NCI-H146 (cell line): ENCODE measurements at regions not wholly inside any gene's neighbourhood (a gene's known extent, or its start where the extent isn't known, plus 50 kb on each side); places are given as distances from the start of the nearest gene placed in this dataset.
A peak's percentile ranks its signal among the peaks of the same experiment; 100 is the strongest.
"Not testable (repeated sequence)": the region's sequence is repeated elsewhere in the genome, so short reads cannot be mapped to it uniquely, and the experiment has no call there.

Source experiments
- DNase-seq: peaks from one replicate; lab custom pipeline; 2025; lab: John Stamatoyannopoulos, UW

- DNase-seq, result not testable (repeated sequence)
Measured at GRCh38 chr20:11513241-11513745, 404.4 kb upstream of the BTBD3 start.

- no peak for DNase-seq
Measured at GRCh38 chr20:11516448-11516847, 401.2 kb upstream of the BTBD3 start.

DNA sequence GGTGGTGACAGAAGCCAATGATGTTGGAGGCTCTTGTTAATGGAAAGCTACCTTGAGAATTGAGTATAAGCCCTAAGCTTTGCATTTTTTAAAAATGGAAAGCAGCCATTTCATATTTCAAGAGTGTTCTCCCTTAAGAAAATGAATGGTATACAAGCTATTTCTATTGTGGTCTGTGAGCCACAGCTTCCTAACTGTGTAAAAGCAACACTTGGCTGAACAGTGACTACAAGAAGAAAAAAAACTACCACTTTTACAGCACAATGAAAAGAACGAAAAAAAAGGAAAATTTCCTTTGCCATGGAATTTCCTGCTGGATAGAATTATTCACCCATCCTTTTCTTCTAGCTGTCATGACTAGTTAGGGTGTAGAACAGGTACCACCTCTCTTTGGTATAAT lies 397.1 kb upstream of the BTBD3 start:
- DNase-seq, result no peak

GRCh38 chr20:11521476-11522365 lies 396.0 kb upstream of the BTBD3 start:
- no peak for DNase-seq

GRCh38 chr20:11522366-11522741 lies 395.3 kb upstream of the BTBD3 start:
- DNase-seq, result no peak

DNA sequence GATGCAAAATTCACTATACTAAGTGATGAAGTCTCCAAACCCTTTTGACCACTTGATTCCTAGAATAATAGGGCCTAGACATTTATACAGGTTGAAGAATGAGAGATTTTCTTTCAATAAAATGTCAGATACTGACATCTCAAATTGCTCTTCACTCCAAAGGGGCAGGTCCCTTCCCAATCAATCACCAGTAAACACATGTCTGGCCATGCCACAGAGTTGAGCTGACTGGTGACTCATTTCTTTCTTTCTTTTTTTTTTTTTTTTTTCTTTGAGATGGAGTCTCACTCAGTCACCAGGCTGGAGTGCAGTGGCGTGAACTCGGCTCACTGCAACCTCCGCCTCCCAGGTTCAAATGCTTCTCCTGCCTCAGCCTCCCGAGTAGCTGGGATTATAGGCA lies 388.6 kb upstream of the BTBD3 start:
- DNase-seq, result no peak

GRCh38 chr20:11537032-11537431 lies 380.7 kb upstream of the BTBD3 start:
- no peak for DNase-seq

- DNase-seq, result no peak
Measured at GRCh38 chr20:11539450-11539849, 378.2 kb upstream of the BTBD3 start.

GRCh38 chr20:11540558-11540957 lies 377.1 kb upstream of the BTBD3 start:
- no peak for DNase-seq

DNA sequence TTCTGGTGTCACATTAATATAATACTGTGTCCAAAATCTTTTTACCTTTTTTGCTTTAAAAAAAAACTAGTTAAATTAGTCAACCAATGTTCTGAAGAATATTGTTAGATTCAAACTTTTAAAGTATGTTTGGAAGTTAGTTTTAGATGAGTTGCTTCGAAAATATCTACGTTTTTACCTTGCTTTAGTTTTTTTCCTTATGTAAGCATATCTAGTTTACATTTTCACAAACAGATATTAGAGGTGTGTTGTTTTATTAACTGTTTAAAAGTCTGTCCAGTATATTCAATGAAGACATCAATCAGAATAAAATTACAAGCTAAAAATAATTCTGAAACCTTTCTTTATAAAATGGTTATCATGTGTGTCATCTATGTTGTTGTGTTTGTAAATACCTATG lies 375.0 kb upstream of the BTBD3 start:
- DNase-seq, result no peak

- peak; percentile 73 for DNase-seq
Measured at GRCh38 chr20:11544029-11544678, 373.5 kb upstream of the BTBD3 start.

- DNase-seq, result peak; percentile 5
Measured at GRCh38 chr20:11546939-11547338, 370.8 kb upstream of the BTBD3 start.

DNA sequence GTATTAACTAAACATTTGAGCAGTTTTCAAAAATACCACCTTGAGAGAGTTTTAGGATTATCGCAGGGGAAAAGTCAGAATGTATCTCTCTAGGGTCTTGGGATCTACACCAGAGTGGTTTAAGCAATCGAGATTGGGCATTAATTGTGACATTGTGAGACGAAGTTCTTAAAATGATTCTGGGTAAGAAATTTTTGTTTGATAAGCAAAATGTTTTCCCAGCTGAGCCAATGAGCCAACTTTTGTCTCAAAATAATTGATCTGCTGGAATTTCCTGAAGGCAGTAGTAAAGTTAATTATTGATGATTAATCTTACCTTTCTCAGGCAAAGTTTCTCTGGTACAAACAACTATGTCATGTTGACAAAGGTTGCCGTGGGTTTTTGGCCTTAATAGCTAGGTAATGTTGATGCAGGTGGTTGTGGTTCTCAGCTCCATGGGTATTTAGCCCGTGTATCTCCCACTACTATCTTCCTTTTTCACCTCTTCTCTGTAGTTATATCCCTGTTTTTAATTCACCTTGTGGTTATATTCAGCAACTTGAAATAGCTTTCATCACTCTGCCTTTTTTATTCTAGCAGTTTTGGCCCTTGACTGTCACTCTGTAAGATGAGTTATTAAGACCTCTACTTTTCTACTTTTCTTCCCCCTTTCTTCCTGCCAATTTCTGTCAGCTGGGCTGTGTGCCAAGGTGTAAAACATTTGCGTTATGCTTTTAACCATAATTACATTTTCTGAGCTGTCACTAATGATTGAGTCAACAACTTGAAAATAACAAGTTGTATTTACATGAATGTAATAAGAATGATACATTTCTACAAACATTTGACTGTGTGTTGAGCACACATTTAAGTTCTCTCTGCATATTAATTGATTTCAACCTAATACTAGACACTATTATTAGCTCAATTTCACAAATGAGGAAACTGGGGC lies 368.3 kb upstream of the BTBD3 start:
- DNase-seq, result no peak

DNA sequence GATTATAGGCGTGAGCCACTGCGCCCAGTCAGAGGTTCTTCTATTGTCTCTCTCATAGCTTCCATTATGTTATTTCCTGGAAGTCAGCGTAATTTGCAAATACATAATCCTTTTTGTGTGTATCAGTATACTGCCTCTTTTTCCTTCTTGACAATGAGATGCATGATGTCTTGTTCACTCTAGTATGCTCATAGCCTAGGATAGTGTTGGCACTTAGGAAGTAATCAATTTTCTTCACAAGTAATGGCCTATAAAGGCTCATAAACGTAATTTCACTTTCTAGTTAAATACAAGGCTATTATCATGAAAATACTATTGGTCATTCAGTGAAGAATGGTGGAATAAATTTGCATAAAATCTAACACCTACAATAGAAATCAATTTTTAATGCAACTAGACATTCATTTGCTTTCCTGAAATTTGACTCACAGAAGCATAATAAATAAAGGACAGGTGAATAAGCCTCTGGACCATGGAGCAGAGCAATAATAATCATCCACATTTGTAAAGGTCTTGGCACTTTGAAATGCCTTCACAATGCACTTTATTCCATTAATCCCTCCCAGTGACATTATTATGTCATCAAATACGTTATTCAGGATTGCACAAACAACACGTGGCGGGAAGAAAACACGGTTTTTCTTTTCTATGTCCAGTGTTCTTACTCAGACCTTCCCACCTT lies 366.9 kb upstream of the BTBD3 start:
- DNase-seq, result no peak

DNA sequence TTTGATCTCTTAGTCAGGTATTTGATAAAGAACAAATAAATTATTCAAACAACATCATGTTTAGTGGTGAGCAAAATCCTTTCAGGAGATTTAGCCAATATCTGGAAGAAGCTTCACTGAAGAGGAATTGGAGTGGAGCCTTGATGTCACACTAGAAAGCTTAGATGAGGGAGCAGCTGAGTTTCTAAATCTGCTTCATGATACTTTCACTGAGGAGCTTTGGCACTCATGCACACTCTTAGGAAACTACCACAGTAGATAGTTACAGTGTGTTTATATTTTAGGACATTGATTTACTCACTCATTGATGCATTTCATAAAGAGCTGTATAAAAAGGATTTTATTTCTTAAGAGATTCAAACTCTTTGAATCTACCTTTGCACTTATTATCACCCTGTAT lies 366.2 kb upstream of the BTBD3 start:
- DNase-seq, result no peak

DNA sequence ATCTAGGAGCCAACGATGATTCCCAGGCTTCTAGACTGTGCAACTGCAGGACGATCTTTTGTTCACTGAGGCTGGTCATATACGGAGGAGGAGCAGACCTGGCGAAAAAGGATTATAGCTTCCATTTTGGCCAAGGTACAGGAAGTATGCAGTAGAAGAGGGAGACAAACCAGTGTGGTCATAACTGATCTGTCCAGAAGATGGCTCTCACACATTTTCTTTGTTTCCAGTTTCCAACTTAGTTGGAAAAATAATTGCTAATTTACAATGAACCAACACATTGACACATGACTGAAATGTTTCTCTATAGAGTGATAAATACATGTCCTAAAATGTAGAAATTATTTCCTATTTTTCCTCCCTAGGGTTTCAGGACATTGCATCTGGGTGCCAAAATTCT lies 364.1 kb upstream of the BTBD3 start:
- peak; percentile 43 for DNase-seq

DNA sequence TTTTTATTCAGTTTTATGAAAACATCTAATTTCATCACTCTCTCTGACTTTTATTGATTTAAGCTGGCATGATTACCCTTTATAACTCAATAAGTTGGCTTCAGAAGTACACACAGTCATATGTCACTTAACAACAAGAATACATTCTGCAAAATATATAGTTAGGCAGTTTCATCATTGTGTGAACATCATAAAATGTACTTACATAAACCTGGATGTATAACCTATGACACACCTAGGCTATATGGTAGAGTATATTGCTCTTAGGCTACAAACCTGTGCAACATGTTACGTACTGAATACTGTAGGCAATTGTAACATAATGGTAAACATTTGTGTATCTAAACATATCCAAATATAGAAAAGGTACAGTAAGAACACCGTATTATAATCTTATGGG lies 362.2 kb upstream of the BTBD3 start:
- DNase-seq, result no peak

GRCh38 chr20:11556410-11556809 lies 361.3 kb upstream of the BTBD3 start:
- no peak for DNase-seq

DNA sequence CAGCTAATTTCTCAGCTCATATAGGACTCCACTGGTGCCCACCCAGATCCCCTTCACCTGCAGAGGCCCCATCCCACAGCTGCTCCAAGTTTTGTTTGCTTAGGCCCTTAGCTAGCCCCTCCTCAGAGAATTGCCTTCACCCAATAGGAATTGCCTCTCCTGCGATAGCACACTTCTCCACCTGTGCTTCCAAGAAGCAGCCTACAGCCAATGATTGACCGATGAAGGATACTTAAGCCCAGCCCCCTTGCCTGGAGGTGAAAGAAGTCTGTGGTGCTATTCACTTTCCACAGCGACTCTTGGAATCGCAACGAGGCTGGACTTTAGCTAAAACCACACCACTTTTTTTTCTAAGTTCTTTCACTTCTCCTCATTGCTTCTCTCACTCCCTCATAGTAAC lies 353.2 kb upstream of the BTBD3 start:
- DNase-seq, result no peak

DNA sequence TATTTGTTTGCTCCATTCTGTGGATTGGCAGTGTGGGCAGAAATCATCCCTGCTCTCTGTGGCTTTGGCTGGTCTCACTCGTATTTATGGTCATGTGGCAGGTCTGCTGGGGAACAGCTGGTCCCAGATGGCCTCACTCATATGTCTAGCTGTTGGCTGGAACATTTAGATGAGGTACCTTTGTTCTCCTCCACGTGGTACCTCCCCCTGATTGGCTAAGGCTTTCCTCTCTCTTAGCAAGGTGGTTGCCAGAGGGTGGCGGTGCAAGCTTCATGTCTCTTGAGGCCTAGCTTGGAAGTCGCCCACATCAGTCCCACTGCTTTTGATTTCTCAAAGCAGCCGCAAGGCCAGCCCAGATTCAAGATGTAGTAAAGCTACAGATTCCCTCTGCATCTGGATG lies 348.5 kb upstream of the BTBD3 start:
- peak; percentile 41 for DNase-seq

DNA sequence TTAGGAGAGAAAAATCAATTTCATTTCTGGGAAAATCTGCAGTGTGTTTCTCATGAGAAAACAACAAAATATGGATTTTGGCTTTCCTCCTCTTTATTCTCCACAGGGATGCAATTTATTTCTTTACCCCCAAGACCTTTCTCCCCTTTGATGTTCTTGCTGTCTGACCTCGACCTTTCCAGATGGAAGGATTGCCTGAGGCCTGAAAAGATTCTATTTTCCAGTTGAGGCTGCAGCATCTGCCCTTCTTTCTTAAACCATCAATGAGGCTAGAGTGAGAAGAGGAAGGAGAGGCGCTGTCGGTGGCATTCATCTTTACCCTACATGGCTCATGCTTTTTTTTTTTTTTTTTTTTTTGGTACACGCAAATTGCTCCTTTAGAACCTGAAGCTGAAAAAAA lies 344.2 kb upstream of the BTBD3 start:
- no peak for DNase-seq

GRCh38 chr20:11581271-11581670 lies 336.4 kb upstream of the BTBD3 start:
- DNase-seq, result no peak
